HG02642 (cell line): ENCODE measurements at regions not wholly inside any gene's neighbourhood (a gene's known extent, or its start where the extent isn't known, plus 50 kb on each side); places are given as distances from the start of the nearest gene placed in this dataset.
"Not testable (repeated sequence)": the region's sequence is repeated elsewhere in the genome, so short reads cannot be mapped to it uniquely, and the experiment has no call there.

Source experiments
- ATAC-seq: cut with Tn5 transposase; IDR thresholded peaks from one replicate; pipeline ENCODE4 v1.9.1; 2021; ENCODE audit warnings: mild to moderate bottlenecking; ENCODE audit not compliant: unreplicated experiment, poor library complexity

DNA sequence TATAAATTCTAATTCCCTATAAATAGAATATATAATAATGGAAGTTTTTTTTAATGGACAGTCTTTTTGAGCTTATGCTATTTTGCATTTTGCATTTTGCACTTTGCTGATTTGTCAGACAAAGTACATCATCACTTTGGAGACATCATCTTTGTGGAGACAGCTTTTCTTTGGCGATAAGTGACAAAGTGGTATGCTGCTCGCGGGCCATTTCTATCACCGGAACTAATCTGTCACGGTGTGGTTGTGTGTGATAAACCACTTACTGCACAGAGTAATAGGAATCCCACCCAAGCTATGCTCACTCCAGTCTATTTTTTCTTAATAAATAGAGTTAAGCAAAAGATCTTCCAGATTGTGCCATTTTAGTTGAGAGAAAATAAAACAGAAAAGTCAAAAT, 133.1 kb downstream of the MACIR start:
- ATAC-seq = no peak

- ATAC-seq = no peak
Measured at GRCh38 chr5:103389846-103390245, 131.3 kb downstream of the MACIR start.

DNA sequence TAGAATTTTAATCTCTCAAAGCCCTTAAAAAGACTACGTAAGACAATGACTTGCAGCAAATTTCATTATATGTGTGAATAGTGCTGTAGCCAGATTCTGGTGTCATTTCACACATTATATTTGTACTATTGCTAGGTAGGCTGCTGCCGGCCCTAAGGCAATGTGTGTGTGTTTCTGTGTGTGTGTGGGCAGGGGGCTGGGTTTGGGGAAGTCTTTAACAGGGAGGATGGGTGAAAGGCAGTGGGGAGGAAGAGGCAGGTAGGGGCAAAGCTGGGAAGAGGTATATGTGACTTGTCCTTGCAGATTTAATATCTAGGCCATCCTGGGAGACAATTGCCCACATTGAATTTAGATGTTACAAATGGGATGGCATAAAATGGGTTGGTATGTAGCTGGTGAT, 130.8 kb downstream of the MACIR start:
- no peak for ATAC-seq

DNA sequence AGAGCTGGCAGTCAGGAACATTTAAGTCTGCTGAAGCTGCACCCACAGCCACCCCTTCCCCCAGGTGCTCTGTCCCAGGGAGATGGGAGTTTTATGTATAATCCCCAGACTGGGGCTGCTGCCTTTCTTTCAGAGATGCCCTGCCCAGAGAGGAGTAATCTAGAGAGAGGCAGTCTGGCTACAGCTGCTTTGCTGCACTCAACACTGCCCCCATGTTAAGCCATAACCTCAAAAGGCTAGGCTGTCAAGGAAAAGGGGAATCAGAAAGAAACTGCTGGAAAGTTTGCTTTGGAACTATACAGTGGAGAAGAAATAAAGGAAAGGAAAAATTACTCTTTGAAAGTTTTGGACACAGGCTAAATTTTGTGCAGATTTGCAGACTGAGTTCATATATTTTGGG, 127.2 kb downstream of the MACIR start:
- no peak for ATAC-seq

- not testable (repeated sequence) for ATAC-seq
Measured at GRCh38 chr5:103377638-103378037, 119.1 kb downstream of the MACIR start.

- no peak for ATAC-seq
Measured at GRCh38 chr5:103375863-103376591, 117.5 kb downstream of the MACIR start.

DNA sequence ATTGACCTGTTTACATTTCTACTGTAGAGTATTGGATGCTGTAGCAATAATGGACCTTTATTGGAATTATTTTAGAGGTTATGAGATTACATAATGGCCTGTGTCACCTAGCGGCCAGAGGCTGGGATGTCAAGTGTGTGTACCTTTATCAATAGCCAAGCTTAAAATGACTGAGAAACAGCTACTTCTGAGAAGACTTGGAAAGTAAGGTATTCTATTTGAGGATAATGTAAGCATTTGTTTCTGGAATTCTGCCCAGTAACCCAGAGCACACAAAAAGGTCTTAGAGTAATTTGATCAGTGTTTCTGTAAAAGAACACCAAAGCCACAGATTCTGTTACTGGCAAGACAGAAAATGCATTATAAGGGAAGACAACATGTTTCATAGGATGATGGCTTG, 116.8 kb downstream of the MACIR start:
- ATAC-seq = no peak

DNA sequence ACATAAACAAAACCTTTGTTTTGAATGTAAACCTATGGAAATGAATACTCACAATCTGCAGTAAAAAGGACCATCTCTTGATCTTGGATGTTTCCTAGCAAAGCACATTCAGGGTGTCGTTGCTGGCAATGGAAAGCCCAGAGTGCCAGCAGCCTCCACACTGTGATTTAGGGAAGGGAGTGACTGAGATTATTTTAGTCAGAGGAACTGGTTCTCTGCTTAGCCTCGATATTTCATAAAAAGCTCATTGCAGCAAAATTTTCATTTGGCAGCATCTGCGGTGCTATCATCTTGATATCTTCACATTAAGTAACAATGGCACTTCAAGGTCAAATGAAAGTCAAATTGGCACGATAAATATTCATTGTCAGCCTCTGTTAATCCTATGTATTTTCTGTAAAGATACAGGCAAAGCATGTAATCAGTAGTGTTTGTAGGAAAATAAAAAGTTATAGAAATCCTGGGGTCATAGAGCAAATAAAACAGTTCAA, 116.0 kb downstream of the MACIR start:
- ATAC-seq = no peak

DNA sequence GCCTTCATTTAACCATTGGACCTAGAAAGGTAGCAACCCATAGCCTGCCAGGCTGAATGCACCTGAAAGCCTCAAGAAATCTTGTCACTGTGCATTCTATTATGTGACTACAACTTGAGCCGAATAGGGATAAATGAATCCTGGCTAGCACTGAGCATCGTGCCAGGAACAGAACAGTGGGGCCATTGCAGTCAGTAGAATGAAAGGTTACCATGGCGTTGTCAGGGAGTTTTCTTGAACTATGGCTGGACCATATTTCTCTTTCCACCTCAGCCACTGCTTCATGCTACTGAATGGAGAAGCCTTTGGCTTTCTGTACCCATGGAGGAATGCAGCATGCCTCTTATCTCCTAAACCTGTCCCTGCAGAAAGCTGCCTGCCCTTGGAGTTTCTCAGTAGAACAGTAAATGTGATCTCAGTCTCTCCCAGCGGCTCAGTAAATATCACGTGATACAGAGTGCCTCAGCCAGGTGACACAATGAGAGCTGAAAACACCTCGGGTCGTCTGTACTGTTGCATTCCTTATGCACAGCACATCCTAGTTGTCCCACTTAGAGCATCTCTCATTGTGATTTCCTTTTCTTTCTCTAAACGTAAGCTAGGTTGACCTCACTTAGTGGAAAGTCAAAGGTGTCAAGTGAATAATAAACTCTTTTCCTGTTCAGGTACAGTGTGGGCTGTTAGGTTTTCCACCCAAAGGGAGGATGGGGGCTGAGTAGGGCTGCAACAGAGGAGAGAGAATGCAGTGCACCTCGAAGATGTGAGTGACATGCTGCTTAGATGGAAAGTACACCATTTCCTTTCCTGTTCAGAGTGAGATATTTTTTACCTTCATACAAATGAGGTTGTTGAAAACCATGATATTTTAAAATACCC, 115.3 kb downstream of the MACIR start:
- ATAC-seq = no peak

GRCh38 chr5:103371046-103371607, 112.6 kb downstream of the MACIR start:
- no peak for ATAC-seq

DNA sequence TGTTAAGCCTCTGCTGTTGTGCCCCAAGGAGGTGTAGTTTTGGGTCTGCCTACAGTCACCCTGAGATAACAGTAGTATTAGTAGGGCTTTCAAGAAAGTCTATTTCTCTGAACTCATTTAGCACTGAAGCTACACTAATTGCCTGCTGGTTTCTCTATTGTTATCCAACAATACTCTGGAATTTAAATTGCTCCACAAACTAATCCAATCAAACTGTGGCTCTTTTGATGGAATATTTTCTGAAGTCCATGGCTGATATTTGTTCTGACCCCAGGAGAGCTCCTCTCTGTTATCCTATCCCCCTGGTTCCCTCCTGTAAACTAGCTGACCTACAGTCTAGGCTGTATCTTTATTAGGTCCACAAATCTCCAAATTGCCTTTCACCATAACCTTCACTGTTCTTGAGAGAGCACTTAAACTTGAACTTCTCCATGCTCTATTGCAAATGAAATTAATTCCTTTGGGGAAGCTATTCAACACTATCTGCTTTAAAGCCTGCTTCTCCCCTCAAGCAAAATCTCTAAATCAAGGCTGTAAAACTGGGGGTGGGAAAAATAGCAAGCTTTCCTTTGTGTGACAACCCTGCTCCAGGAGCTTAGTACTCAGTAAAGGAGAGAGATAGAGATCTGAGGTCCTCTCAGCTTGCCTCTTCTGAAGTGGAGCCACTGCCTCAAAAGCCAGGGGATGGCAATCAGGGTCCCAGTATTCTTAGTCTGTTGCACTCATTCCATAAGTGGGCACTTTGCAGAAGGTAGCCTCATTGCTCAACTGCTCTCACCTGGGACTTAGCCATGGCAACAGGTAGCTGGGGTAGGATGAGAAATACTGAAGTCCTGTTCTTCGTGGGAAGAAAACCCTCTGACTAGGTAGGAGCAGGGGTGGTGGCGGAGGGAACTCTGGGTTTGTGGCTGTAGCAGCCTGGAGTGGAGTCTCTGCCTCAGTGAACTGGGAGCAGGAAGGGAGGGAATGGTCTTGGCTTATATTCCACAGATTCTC, 110.9 kb downstream of the MACIR start:
- ATAC-seq = no peak

DNA sequence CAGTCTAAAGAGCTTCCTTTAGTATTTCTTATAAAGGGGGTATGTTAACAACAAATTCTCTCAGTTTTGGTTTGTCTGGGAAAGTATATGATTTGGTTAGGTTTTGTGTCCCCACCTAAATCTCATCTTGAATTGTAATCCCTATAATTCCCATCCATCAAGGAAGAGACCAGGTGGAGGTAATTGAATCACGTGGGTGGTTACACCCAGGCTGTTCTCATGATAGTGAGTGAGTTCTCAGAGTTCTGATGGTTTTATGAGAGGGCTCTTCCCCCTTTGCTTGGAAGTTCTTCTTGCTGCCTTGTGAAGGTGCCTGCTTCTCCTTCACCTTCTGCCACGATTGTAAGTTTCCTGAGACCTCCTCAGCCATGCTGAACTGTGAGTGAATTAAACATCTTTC, 109.1 kb downstream of the MACIR start:
- ATAC-seq = no peak

- no peak for ATAC-seq
Measured at GRCh38 chr5:103366918-103367549, 108.5 kb downstream of the MACIR start.

GRCh38 chr5:103364074-103364473, 105.5 kb downstream of the MACIR start:
- ATAC-seq = no peak

DNA sequence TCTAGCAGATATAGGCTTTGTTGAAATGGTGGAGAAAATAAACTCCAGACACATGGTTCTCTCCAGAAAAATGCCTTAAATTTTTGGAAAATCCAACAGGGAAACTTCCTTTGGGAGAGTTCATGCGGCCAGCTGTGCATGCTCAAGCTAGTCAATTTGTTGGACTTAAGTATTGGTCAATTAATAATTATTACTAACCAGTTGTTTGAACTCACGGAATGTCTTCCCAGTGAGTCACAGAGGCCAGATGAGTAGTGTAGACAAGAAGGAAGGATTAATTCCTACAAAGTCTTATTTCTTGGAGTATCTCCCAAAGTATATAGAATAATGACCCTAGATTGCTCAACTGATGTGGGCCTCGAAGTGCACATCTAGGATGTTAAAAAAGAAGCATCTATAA, 103.6 kb downstream of the MACIR start:
- ATAC-seq = no peak

DNA sequence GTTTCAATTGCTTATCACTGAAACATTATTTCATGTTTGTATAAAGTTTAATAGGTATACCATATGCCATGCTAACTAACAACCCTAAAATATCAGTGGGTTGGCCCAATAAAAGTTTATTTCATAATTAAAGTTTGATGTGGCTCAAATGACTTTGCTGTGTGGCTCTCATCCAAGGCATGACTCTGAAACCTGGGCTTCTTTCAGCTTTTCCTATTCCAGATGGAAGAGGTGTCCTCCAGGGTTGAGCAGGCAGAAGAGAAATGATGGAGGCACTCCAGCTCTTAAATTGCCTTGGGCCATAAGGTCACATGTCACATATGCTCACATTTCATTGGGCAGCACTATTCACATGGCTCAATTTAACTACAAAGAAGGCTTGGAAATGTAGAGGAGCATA, 101.9 kb downstream of the MACIR start:
- no peak for ATAC-seq

DNA sequence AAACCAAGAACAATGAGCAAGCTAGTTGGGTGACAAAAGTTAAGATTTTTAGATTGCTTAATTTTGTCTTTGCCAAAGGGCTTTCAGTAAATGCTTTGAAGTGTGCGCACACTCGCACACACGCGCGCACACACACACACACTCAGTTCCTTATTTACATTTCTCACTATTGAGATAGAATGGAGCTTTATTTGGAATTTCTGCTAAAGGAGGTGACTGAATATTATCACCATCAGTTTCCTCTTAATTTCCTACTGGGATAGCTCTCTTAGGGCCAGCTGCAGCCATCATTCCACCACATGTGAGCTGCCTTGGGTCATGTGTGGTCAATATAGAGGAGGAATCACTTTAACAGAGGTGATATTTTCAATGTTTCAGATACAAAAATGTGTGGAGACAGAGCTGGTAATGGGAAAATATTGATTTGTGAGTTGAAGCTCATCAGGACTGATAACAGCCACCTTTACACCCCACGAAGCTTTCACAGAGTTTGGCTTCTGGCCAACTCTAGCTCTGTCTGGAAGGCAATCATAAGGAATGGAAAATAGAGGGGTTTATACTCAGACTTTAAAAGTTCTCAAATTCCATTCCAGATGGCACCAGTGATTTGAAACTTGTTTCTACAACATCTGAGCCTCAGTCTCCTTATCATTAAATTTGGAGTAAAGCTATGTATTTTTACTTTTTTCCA, 99.9 kb downstream of the MACIR start:
- ATAC-seq = no peak

DNA sequence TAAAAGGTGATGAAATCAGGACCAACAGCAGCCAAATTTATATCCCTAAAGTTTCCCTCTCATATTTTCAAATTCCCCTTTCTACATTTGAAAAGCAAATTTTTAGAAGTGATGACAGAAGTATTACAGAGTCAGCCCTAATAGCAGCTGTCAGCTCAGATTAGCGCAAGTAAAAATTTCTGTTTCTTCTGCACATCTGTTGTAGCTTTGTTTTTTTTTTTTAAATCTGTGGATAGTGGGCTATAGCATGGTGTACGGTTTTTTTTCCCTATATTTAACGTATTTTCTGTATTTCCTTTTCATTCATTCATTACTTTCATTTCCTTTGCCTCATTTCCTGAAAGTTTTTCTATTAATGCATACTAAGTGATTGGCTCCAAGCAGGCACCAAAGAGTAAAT, 99.1 kb downstream of the MACIR start:
- no peak for ATAC-seq
